Inflammatory macrophage (primary cell): ENCODE measurements at regions not wholly inside any gene's neighbourhood (a gene's known extent, or its start where the extent isn't known, plus 50 kb on each side); places are given as distances from the start of the nearest gene placed in this dataset.
"Not testable (repeated sequence)": the region's sequence is repeated elsewhere in the genome, so short reads cannot be mapped to it uniquely, and the experiment has no call there.

Source experiments
- DNase-seq, 2 donors: peaks; one replicate each; pipeline ENCODE4 v3.0.0-alpha.2; 2020 to 2022

DNA sequence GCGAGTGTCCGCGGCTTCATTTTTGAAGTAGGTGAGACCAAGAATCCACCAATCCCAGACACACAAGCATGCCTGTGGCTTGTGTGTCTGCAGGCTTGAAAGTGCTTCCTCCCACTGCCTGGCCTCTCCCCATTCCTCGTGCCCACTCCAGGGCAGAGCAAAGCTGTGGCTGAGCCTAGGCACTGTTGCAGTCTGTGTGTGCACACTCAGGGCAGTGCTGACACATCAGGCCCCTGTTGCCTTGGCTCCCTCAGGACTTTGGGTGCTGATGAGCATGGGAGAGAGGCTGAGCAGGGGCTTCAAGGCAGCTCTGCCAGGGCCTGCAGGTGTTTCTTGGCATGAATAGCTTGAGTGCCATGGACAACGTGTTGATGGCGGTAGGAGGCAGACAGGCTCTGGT lies 776.7 kb downstream of the CDH11 start:
- no peak for DNase-seq

DNA sequence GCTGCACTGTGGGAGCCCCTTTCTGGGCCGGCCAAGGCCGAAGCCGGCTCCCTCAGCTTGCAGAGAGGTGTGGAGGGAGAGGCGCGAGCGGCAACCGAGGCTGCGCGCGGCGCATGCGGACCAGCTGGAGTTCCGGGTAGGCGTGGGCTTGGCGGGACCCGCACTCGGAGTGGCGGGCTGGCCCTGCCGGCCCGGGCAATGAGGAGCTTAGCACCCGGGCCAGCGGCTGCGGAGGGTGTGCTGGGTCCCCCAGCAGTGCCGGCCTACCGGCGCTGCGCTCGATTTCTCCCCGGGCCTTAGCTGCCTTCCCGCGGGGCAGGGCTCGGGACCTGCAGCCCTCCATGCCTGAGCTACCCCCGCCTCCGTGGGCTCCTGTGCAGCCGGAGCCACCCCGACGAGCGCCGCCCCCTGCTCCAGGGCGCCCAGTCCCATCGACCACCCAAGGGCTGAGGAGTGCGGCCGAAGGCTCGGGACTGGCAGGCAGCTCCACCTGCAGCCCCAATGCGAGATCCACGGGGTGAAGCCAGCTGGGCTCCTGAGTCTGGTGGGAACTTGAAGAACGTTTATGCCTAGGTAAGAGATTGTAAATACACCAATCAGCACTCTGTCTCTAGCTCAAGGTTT lies 777.9 kb downstream of the CDH11 start:
- not testable (repeated sequence) for DNase-seq

GRCh38 chr16:64343061-64343819 lies 778.6 kb downstream of the CDH11 start:
- DNase-seq: no peak

- DNase-seq: not testable (repeated sequence)
Measured at GRCh38 chr16:64341336-64341735, 780.5 kb downstream of the CDH11 start.

GRCh38 chr16:64339052-64339770 lies 782.7 kb downstream of the CDH11 start:
- DNase-seq: no peak

DNA sequence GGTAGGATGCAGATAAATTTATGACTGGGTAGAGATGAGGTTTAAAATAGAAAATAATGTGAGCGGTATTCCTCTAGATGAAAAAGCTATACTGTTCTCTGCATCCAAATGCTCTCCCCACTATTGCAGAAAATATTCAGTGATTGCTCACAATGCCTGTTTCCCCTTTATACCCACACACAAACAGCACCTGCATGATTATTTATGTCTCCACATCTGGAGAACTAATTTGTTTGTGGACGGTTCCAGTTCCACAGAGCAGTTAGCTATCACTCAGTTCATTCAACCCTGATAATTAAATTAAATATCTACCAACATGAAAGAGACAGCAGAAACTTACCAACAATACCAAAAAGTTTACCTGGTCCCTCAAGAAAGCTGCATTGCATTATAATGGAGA lies 800.0 kb downstream of the CDH11 start:
- no peak for DNase-seq

DNA sequence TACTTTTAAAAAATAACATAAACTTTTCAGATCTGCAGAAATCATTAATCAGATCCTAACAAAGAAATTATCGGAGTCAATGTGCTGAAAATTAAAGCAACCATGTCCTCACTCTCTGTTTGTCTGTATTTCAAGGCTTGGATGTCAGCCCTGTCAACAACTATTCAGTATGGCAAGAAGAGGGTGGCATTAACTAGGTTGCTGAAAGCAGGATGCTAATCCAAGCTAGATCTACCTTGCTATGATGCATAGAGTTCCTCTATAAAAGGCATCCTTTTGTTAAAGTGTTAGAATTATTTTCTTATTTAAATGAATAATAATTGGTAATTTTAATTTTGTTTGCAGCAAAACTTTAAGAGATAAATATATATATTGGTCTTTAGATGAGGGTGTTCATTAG lies 800.8 kb downstream of the CDH11 start:
- no peak for DNase-seq

DNA sequence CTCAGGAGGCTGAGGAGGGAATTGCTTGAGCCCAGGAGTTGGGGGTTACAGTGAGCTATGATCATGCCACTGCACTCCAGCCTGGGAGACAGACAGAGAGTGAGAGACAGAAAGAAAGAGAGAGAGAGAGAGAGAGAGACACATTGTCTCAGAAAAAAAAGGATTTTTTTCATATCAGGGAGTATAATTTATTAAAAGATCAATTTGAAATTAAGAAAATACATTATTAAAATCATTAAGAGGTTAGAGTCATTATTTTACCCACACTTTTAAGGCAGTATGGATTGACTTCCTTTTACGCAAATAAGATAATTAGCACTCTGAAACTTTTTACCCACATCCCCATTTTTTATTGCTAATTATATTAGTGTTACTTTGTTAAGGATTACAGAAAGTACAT lies 804.3 kb downstream of the CDH11 start:
- no peak for DNase-seq

GRCh38 chr16:64313726-64314125 lies 808.1 kb downstream of the CDH11 start:
- no peak for DNase-seq

DNA sequence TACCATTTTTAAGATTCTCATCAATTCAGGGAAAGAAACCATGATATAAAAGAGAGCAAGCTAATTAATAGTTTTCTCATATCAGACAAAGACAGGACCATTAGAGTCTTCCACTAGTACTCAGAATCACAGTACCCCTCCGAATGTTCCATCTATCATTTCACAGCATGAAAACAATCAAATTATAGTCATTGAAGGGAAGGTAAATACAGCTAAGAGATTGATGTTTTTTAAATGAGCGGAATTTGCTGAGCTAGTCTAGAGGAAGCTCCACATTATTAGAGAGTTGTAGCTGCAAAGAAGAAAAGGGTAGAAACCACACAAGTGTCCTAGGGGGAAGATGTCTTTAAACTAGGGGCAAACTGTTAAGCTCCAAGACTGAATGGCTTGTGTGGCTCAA lies 808.9 kb downstream of the CDH11 start:
- no peak for DNase-seq

- no peak for DNase-seq
Measured at GRCh38 chr16:64312292-64312691, 809.6 kb downstream of the CDH11 start.

GRCh38 chr16:64311241-64311640 lies 810.6 kb downstream of the CDH11 start:
- DNase-seq: no peak

- no peak for DNase-seq
Measured at GRCh38 chr16:64309398-64310110, 812.3 kb downstream of the CDH11 start.

DNA sequence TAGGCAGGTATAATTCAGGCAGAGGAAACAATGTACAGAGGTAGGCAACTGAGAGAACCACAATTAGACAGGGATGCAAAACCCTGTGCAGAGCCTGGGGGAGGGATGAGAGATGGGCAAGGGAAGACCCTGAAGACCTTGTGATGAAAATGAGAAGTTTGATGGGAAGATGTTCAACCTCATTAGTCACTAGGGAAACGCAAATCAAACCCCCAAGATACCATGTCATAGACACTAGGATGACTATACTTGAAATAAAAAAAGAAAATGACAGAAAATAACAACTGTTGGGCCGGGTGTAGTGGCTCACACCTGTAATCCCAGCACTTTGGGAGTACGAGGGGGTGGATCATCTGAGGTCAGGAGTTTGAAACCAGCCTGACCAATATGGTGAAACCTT lies 813.1 kb downstream of the CDH11 start:
- DNase-seq: no peak

GRCh38 chr16:64307431-64307830 lies 814.4 kb downstream of the CDH11 start:
- no peak for DNase-seq

- DNase-seq: no peak
Measured at GRCh38 chr16:64305663-64306062, 816.2 kb downstream of the CDH11 start.

DNA sequence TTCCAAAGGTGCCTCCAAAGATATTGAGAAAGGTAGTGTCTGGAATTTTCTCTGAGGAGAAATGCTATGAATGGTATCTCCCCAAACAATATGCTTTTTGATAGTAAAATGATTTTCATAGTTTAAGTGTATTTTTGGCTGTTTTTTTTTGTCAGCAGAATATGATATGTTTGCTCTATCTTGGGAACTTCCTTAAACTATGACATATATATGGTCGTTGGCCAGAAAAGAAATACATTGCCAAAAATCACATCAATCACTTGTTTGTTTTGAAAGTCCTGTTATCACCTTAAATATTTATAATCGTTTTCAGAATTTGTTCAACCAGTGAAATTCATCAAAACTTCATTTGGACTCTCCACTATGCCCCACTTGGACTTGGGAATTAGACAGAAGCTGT lies 816.9 kb downstream of the CDH11 start:
- no peak for DNase-seq

DNA sequence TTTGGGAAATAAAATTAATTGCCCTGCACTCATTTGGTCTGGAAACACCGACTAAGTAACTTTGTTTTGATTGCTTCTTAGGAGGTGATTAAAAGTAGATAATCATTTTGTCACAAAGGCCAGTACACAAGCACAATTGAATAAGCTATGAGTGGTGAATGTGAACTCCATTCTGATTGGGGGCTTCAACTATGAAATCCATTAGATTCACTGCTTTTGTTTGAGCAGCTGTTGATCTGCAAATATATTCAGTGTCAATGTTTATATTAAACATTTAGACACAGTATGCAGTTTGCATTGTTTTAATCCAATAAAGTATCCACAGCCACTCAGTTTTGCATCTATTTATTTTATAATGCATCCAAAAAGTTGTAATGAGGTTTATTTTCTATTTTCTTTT lies 817.5 kb downstream of the CDH11 start:
- no peak for DNase-seq

- DNase-seq: no peak
Measured at GRCh38 chr16:64297863-64298600, 823.8 kb downstream of the CDH11 start.

DNA sequence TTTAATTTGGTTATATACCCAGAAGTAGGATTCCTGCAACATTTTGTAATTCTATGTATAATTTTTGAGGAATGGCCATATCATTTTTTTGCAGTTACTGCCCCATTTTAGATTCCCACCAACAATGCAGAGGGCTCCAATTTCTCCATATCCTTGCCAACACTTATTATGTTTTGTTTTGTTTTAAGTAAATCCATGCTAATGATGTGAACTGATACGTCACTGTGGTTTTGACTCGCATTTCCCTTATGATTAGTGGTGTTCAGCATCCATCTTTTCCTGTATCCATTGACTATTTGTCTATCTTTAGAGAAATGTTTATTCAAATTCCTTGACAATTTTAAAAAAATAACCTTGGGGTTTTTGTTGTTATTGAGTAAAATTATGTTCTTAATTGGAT lies 826.4 kb downstream of the CDH11 start:
- no peak for DNase-seq

DNA sequence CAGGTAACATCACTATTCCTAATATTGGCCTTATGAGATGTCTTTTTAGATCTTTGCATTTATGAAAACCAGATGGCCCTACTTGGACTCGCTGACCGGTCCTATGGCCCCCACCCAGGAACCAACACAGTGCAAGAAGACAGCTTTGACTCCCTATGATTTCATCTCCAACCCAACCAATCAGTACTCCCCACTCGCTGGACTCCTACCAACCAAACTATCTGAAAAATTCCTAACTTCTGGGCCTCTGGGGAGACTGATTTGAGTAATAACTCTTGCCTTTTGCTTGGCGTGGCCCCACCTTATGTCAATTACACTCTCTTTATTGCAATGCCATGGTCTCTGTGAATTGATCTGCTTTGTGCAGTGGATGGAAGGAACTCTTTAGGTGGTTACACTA lies 828.9 kb downstream of the CDH11 start:
- no peak for DNase-seq

GRCh38 chr16:64292161-64292560 lies 829.7 kb downstream of the CDH11 start:
- DNase-seq: no peak

DNA sequence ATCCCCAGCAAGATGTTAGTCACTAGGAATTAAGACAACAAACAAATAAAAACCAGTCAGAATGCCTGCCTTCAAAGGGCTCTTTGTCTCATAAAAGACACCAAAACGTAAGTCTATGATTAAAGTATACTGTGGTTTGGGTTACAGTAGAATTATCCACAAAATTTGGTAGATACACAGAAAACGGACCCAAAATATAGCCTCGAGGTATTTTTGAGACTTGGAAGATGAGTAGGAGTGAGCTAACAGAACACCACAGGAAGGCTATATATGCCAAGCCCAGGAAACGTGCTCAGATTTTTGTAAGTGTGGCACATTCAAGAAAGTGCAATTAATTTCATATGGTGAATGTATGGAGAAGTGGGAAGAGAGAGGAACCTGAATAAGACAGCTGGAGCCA lies 831.4 kb downstream of the CDH11 start:
- DNase-seq: no peak
